Neural cell (in vitro differentiated cells): ENCODE measurements at regions not wholly inside any gene's neighbourhood (a gene's known extent, or its start where the extent isn't known, plus 50 kb on each side); places are given as distances from the start of the nearest gene placed in this dataset.

ENCODE experiments used
- H2AFZ ChIP-seq: fragments of 200-600, 300-800 bp; sonication (generic), shearing (Covaris generic); 2 replicates; pipeline ENCODE4 v1.6.0; 2014; ENCODE audit warnings: low read depth, mild to moderate bottlenecking, antibody characterized with exemption, low read length, moderate library complexity
- H3F3A ChIP-seq: fragments of 200-600 bp; shearing (Covaris generic); 2 replicates; pipeline ENCODE4 v1.6.1; 2016; ENCODE audit warnings: mild to moderate bottlenecking, moderate library complexity, mixed read lengths, antibody characterized with exemption, low read length; ENCODE audit not compliant: insufficient read depth, poor library complexity, severe bottlenecking
- H3K27ac ChIP-seq: fragments of 200-600, 300-800 bp; sonication (generic), shearing (Covaris generic); 2 replicates; pipeline ENCODE4 v1.5.1; 2014; ENCODE audit warnings: mild to moderate bottlenecking, low read length, moderate library complexity
- H3K27me3 ChIP-seq: fragments of 300-800, 200-600 bp; sonication (generic), shearing (Covaris generic); 2 replicates; pipeline ENCODE4 v1.6.0; 2014; ENCODE audit warnings: mild to moderate bottlenecking, low read depth, low read length, moderate library complexity; ENCODE audit not compliant: insufficient read depth
- H3K36me3 ChIP-seq: fragments of 300-800, 200-600 bp; sonication (generic), shearing (Covaris generic); 2 replicates; pipeline ENCODE4 v1.5.1; 2014; ENCODE audit warnings: mild to moderate bottlenecking, antibody characterized with exemption, low read length, moderate library complexity; ENCODE audit not compliant: insufficient read depth
- H3K4me2 ChIP-seq: fragments of 300-800, 200-600 bp; sonication (generic), shearing (Covaris generic); 2 replicates; pipeline ENCODE4 v1.6.0; 2014; ENCODE audit warnings: mild to moderate bottlenecking, low read length
- H3K4me3 ChIP-seq: fragments of 300-800, 200-600 bp; sonication (generic), shearing (Covaris generic); 2 replicates; pipeline ENCODE4 v1.5.1; 2014; ENCODE audit warnings: mild to moderate bottlenecking, low read length, moderate library complexity
- H3K79me2 ChIP-seq: fragments of 200-600 bp; shearing (Covaris generic); replicated peaks from 2 replicates; pipeline ENCODE4 v1.6.0; 2014; ENCODE audit warnings: mild to moderate bottlenecking, low read length, moderate library complexity; ENCODE audit not compliant: insufficient read depth
- H3K9ac ChIP-seq: fragments of 300-800, 200-600 bp; sonication (generic), shearing (Covaris generic); 2 replicates; pipeline ENCODE4 v1.6.1; 2016; ENCODE audit warnings: mild to moderate bottlenecking, low read length, mixed read lengths
- H3K9me2 ChIP-seq: fragments of 200-600 bp; shearing (Covaris generic); 2 replicates; pipeline ENCODE4 v1.6.1; 2016; ENCODE audit warnings: mild to moderate bottlenecking, low read length, mixed read lengths; ENCODE audit not compliant: insufficient read depth
- H3K9me3 ChIP-seq: fragments of 200-600, 300-800 bp; sonication (generic), shearing (Covaris generic); 2 replicates; pipeline ENCODE4 v1.6.1; 2016; ENCODE audit warnings: mild to moderate bottlenecking, mixed run types, low read length, moderate library complexity, mixed read lengths
- H4K20me1 ChIP-seq: fragments of 200-600 bp; shearing (Covaris generic); 2 replicates; pipeline ENCODE4 v1.6.1; 2016; ENCODE audit warnings: mild to moderate bottlenecking, mixed run types; ENCODE audit not compliant: insufficient read depth
- EP300 ChIP-seq: fragments of 450-650 bp; conservative IDR thresholded peaks from 2 replicates; pipeline ENCODE4 v1.6.1; 2014; ENCODE audit warnings: antibody characterized with exemption, mild to moderate bottlenecking, moderate library complexity; ENCODE audit not compliant: poor library complexity, severe bottlenecking
- EZH2 ChIP-seq: fragments of 200-600, 300-800 bp; shearing (Covaris generic), sonication (generic); IDR thresholded peaks from 2 replicates; pipeline ENCODE4 v1.6.1; 2014; ENCODE audit warnings: antibody characterized with exemption, low read length, borderline replicate concordance, mild to moderate bottlenecking; ENCODE audit not compliant: insufficient read depth, poor library complexity, severe bottlenecking
- MXI1 ChIP-seq: fragments of 450-650 bp; conservative IDR thresholded peaks from 2 replicates; pipeline ENCODE4 v1.6.1; 2014; ENCODE audit warnings: antibody characterized with exemption, mild to moderate bottlenecking; ENCODE audit not compliant: poor library complexity, severe bottlenecking
- POLR2AphosphoS5 ChIP-seq: IDR thresholded peaks from 2 replicates; pipeline ENCODE4 v1.6.1; 2012
- RAD21 ChIP-seq: fragments of 450-650 bp; conservative IDR thresholded peaks from 2 replicates; pipeline ENCODE4 v1.6.1; 2014; ENCODE audit warnings: antibody characterized with exemption, mild to moderate bottlenecking, moderate library complexity
- SMC3 ChIP-seq: fragments of 450-650 bp; conservative IDR thresholded peaks from 2 replicates; pipeline ENCODE4 v1.6.1; 2014; ENCODE audit warnings: antibody characterized with exemption, mild to moderate bottlenecking, moderate library complexity; ENCODE audit not compliant: poor library complexity
- TAF1 ChIP-seq: IDR thresholded peaks from 2 replicates; pipeline ENCODE4 v1.6.1; 2012; ENCODE audit warnings: low read depth
- TF ChIP-seq, protein P1 (sequence below): IDR thresholded peaks from 2 replicates; pipeline ENCODE4 v1.6.1; 2012; ENCODE audit warnings: borderline replicate concordance
- TF ChIP-seq, protein P2 (sequence below): fragments of 450-650 bp; IDR thresholded peaks from 2 replicates; pipeline ENCODE4 v1.5.1; 2014; ENCODE audit warnings: antibody characterized with exemption, mild to moderate bottlenecking, moderate library complexity; ENCODE audit not compliant: poor library complexity, severe bottlenecking

DNA sequence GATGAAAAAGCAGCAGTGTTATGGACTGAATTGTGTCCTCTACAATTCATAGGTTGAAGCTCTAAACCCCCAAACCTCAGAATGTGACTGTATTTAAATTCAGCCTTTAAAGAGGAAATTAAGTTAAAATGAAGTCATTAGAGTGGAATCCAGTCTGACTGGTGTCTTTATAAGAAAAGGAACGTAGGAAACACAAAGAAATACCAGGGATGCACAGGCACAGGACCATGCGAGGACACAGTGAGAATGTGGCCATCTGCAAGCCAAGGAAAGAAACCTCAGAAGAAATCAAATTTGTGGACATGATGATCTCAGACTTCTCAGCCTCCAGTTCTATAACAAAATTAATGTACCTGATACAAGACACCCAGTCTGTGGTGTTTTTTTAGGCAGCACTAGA lies 971.2 kb upstream of the CDH9 start:
- H2AFZ ChIP-seq, result no peak overlapping the region
- no peaks in the 10 kb centered on the region for H3K36me3 ChIP-seq
- H3K27ac ChIP-seq, result no peak overlapping the region
- H3K4me3 ChIP-seq, result no peak overlapping the region
- no peaks in the 10 kb centered on the region for H3F3A ChIP-seq
- no peak for TF ChIP-seq SMC3
- no peak for TF ChIP-seq TAF1
- TF ChIP-seq, protein P1, sequence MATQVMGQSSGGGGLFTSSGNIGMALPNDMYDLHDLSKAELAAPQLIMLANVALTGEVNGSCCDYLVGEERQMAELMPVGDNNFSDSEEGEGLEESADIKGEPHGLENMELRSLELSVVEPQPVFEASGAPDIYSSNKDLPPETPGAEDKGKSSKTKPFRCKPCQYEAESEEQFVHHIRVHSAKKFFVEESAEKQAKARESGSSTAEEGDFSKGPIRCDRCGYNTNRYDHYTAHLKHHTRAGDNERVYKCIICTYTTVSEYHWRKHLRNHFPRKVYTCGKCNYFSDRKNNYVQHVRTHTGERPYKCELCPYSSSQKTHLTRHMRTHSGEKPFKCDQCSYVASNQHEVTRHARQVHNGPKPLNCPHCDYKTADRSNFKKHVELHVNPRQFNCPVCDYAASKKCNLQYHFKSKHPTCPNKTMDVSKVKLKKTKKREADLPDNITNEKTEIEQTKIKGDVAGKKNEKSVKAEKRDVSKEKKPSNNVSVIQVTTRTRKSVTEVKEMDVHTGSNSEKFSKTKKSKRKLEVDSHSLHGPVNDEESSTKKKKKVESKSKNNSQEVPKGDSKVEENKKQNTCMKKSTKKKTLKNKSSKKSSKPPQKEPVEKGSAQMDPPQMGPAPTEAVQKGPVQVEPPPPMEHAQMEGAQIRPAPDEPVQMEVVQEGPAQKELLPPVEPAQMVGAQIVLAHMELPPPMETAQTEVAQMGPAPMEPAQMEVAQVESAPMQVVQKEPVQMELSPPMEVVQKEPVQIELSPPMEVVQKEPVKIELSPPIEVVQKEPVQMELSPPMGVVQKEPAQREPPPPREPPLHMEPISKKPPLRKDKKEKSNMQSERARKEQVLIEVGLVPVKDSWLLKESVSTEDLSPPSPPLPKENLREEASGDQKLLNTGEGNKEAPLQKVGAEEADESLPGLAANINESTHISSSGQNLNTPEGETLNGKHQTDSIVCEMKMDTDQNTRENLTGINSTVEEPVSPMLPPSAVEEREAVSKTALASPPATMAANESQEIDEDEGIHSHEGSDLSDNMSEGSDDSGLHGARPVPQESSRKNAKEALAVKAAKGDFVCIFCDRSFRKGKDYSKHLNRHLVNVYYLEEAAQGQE, result no peak
- no peak for TF ChIP-seq EP300
- no peak for TF ChIP-seq POLR2AphosphoS5
- TF ChIP-seq RAD21, result no peak
- no peak for TF ChIP-seq EZH2
- TF ChIP-seq, protein P2, sequence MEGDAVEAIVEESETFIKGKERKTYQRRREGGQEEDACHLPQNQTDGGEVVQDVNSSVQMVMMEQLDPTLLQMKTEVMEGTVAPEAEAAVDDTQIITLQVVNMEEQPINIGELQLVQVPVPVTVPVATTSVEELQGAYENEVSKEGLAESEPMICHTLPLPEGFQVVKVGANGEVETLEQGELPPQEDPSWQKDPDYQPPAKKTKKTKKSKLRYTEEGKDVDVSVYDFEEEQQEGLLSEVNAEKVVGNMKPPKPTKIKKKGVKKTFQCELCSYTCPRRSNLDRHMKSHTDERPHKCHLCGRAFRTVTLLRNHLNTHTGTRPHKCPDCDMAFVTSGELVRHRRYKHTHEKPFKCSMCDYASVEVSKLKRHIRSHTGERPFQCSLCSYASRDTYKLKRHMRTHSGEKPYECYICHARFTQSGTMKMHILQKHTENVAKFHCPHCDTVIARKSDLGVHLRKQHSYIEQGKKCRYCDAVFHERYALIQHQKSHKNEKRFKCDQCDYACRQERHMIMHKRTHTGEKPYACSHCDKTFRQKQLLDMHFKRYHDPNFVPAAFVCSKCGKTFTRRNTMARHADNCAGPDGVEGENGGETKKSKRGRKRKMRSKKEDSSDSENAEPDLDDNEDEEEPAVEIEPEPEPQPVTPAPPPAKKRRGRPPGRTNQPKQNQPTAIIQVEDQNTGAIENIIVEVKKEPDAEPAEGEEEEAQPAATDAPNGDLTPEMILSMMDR, result no peak
- no peak for TF ChIP-seq MXI1
- no peak overlapping the region for H3K4me2 ChIP-seq
- no peaks in the 10 kb centered on the region for H3K27me3 ChIP-seq
- H3K79me2 ChIP-seq, result no peaks in the 10 kb centered on the region
- no peaks in the 10 kb centered on the region for H3K9me2 ChIP-seq
- no peak overlapping the region for H3K9ac ChIP-seq
- H4K20me1 ChIP-seq, result no peaks in the 10 kb centered on the region
- peaks cover 6% of the 10 kb centered on the region for H3K9me3 ChIP-seq

DNA sequence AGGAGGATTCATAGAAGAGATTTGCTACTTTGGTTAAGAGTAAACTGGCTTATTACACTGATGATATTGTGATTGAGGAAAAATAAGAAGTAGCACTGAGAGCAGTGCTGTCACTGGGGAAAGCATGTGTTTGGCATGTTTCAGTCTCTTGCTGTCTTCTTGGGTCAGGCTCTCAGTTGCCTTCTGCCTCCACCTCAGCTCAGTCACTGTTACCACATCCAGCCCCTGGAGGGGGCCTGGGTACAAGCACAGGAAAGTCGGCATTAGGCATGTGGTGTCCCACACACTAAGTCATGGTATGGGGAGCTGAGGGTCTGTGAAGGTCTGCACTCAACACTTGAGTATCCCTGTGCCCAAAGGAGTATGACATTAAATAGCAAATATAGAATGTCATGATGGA lies 958.3 kb upstream of the CDH9 start:
- Histone ChIP-seq H2AFZ (no peak overlapping the region), H3K27ac (no peak overlapping the region), H3K9ac (no peak overlapping the region), H3K9me3 (no peaks in the 10 kb centered on the region), H3K9me2 (no peaks in the 10 kb centered on the region), H4K20me1 (no peaks in the 10 kb centered on the region), H3K79me2 (no peaks in the 10 kb centered on the region), H3K4me2 (no peak overlapping the region), H3K36me3 (no peaks in the 10 kb centered on the region), H3K27me3 (no peaks in the 10 kb centered on the region), H3F3A (no peaks in the 10 kb centered on the region), H3K4me3 (no peak overlapping the region)
- TF ChIP-seq MXI1, result no peak
- TF ChIP-seq EP300, result no peak
- no peak for TF ChIP-seq RAD21
- no peak for TF ChIP-seq SMC3
- TF ChIP-seq POLR2AphosphoS5, result no peak
- TF ChIP-seq, protein P1, result no peak
- TF ChIP-seq EZH2, result no peak
- TF ChIP-seq, protein P2, result no peak
- TF ChIP-seq TAF1, result no peak
